H1 (cell line): ENCODE measurements at regions not wholly inside any gene's neighbourhood (a gene's known extent, or its start where the extent isn't known, plus 50 kb on each side); places are given as distances from the start of the nearest gene placed in this dataset.

Experiments used
- CTCF ChIA-PET: fragments of 300-600 bp; sonication (Branson Sonifier 250); formaldehyde crosslinking; loops from one replicate; lab custom pipeline; 2021; ENCODE audit not compliant: partially characterized antibody; lab: Charles Lee
- POLR2A ChIA-PET: fragments of 300-600 bp; sonication (Branson Sonifier 250); formaldehyde crosslinking; loops from one replicate; lab custom pipeline; 2021; ENCODE audit warnings: inconsistent platforms; ENCODE audit not compliant: partially characterized antibody; lab: Charles Lee
- DNase-seq, 2 experiments: peaks; one replicate each; pipeline versions ENCODE4 v3.0.0 to v3.0.0-alpha.2; 2010 to 2022; ENCODE audit warnings: low spot score in 2 of 2, low read depth in 1 of 2, mixed read lengths in 1 of 2
- FAIRE-seq: peaks from 2 replicates; lab custom pipeline; 2011; peaks lifted over from hg19 to GRCh38; lab: Jason Lieb, UNC
- H2AFZ ChIP-seq: 2 replicates; pipeline ENCODE4 v1.8.1; 2012; ENCODE audit warnings: low read length, inconsistent platforms
- H2AK5ac ChIP-seq: 2 replicates; pipeline ENCODE4 v1.6.1; 2013; ENCODE audit warnings: low read depth, low read length
- H2BK120ac ChIP-seq: replicated peaks from 2 replicates; pipeline ENCODE3; 2013; ENCODE audit warnings: low read depth, low read length, inconsistent platforms
- H2BK12ac ChIP-seq: 2 replicates; pipeline ENCODE4 v1.6.1; 2013; ENCODE audit warnings: low read depth, low read length
- H2BK15ac ChIP-seq: 2 replicates; pipeline ENCODE4 v1.6.1; 2013; ENCODE audit warnings: low read length
- H2BK20ac ChIP-seq: 2 replicates; pipeline ENCODE4 v1.6.1; 2013; ENCODE audit warnings: low read length
- H2BK5ac ChIP-seq: 2 replicates; pipeline ENCODE4 v1.6.1; 2013; ENCODE audit warnings: low read depth, low read length
- H3K14ac ChIP-seq: 2 replicates; pipeline ENCODE4 v1.6.1; 2013; ENCODE audit warnings: inconsistent platforms; ENCODE audit not compliant: insufficient read length
- H3K18ac ChIP-seq: 2 replicates; pipeline ENCODE4 v1.6.1; 2013; ENCODE audit warnings: low read length; ENCODE audit errors: extremely low read depth
- H3K23ac ChIP-seq: 2 replicates; pipeline ENCODE4 v1.6.1; 2013; ENCODE audit warnings: inconsistent platforms; ENCODE audit not compliant: insufficient read length
- H3K23me2 ChIP-seq: 2 replicates; pipeline ENCODE4 v1.6.1; 2013; ENCODE audit warnings: low read depth, low read length
- H3K27ac ChIP-seq: 2 replicates; pipeline ENCODE4 v1.6.1; 2011; ENCODE audit warnings: low read depth, low read length, inconsistent platforms
- H3K27me3 ChIP-seq, 4 experiments: replicated peaks in 1 of 4; 1 replicate in 1 of 4; 2 replicates in 3 of 4; pipeline versions ENCODE4 v1.6.1 to v1.8.1; 2011 to 2013; ENCODE audit warnings: low read length in 3 of 4, mild to moderate bottlenecking in 3 of 4, inconsistent platforms in 2 of 4, mixed read lengths in 2 of 4, moderate library complexity in 1 of 4; ENCODE audit not compliant: control insufficient read depth in 3 of 4, insufficient read depth in 3 of 4; ENCODE audit errors: extremely low read depth in 1 of 4
- H3K36me3 ChIP-seq, 4 experiments: 2 replicates each; pipeline versions ENCODE4 v1.6.1 to v1.8.1; 2011 to 2013; ENCODE audit warnings: mild to moderate bottlenecking in 4 of 4, low read length in 3 of 4, moderate library complexity in 2 of 4, control low read depth in 1 of 4, inconsistent platforms in 1 of 4; ENCODE audit not compliant: insufficient read depth in 4 of 4, control insufficient read depth in 2 of 4
- H3K4ac ChIP-seq: replicated peaks from 2 replicates; pipeline ENCODE3; 2013; ENCODE audit warnings: low read length, low read depth, mixed read lengths, inconsistent platforms; ENCODE audit not compliant: insufficient read length
- H3K4me1 ChIP-seq, 4 experiments: replicated peaks in 1 of 4; 1 replicate in 1 of 4; 2 replicates in 3 of 4; pipeline versions ENCODE4 v1.6.1 to v1.8.1; 2011 to 2013; ENCODE audit warnings: low read length in 3 of 4, inconsistent platforms in 2 of 4, mixed read lengths in 1 of 4; ENCODE audit not compliant: insufficient read depth in 4 of 4, control insufficient read depth in 3 of 4
- H3K4me2 ChIP-seq, 2 experiments: 2 replicates each; pipeline versions ENCODE4 v1.6.1 to v1.8.1; 2011 to 2013; ENCODE audit warnings: low read depth in 2 of 2, low read length in 2 of 2, control low read depth in 1 of 2, inconsistent platforms in 1 of 2, mild to moderate bottlenecking in 1 of 2; ENCODE audit not compliant: insufficient read depth in 1 of 2
- H3K4me3 ChIP-seq, 4 experiments: fragments of 200-600, 300-600 bp in 1 of 4; sonication (generic), shearing (Covaris generic), sonication (Bioruptor Twin) in 1 of 4; 2 replicates each; pipeline versions ENCODE4 v1.5.1 to v1.8.1; 2011 to 2016; ENCODE audit warnings: low read length in 4 of 4, low read depth in 3 of 4, control low read depth in 2 of 4, inconsistent platforms in 2 of 4, mild to moderate bottlenecking in 2 of 4, mixed read lengths in 1 of 4, moderate library complexity in 1 of 4; ENCODE audit not compliant: insufficient read depth in 2 of 4; ENCODE audit errors: extremely low read depth in 1 of 4
- H3K56ac ChIP-seq: replicated peaks from 2 replicates; pipeline ENCODE3; 2013; ENCODE audit warnings: low read depth, mild to moderate bottlenecking, mixed read lengths, low read length, inconsistent platforms; ENCODE audit not compliant: insufficient read length
- H3K79me1 ChIP-seq: 2 replicates; pipeline ENCODE4 v1.6.1; 2013; ENCODE audit warnings: low read depth, low read length, control low read depth
- H3K79me2 ChIP-seq, 2 experiments: 2 replicates each; pipeline versions ENCODE4 v1.6.1 to v1.8.1; 2012 to 2013; ENCODE audit warnings: low read length in 2 of 2, mild to moderate bottlenecking in 2 of 2, inconsistent platforms in 1 of 2; ENCODE audit not compliant: insufficient read depth in 2 of 2, control insufficient read depth in 1 of 2
- H3K9ac ChIP-seq, 4 experiments: replicated peaks in 1 of 4; 1 replicate in 1 of 4; 2 replicates in 3 of 4; pipeline versions ENCODE4 v1.6.1 to v1.8.1; 2011 to 2013; ENCODE audit warnings: low read depth in 3 of 4, low read length in 3 of 4, control low read depth in 2 of 4, mild to moderate bottlenecking in 2 of 4, moderate library complexity in 2 of 4, inconsistent platforms in 1 of 4; ENCODE audit errors: extremely low read depth in 1 of 4
- H3K9me3 ChIP-seq, 2 experiments: 2 replicates each; pipeline versions ENCODE4 v1.6.1 to v1.8.1; 2012 to 2013; ENCODE audit warnings: mild to moderate bottlenecking in 2 of 2, moderate library complexity in 2 of 2, control low read depth in 1 of 2, inconsistent platforms in 1 of 2, low read depth in 1 of 2, low read length in 1 of 2, mixed read lengths in 1 of 2; ENCODE audit not compliant: insufficient read depth in 2 of 2
- H4K20me1 ChIP-seq, 2 experiments: replicated peaks in 1 of 2; 2 replicates each; pipeline versions ENCODE3 to v1.8.1; 2011 to 2013; ENCODE audit warnings: inconsistent platforms in 2 of 2, low read length in 2 of 2, mild to moderate bottlenecking in 1 of 2; ENCODE audit not compliant: insufficient read depth in 2 of 2, control insufficient read depth in 1 of 2
- H4K5ac ChIP-seq: 2 replicates; pipeline ENCODE4 v1.6.1; 2013; ENCODE audit warnings: low read length, low read depth, mixed read lengths, inconsistent platforms; ENCODE audit not compliant: insufficient read length
- H4K8ac ChIP-seq: 2 replicates; pipeline ENCODE4 v1.8.0; 2013; ENCODE audit warnings: mild to moderate bottlenecking, moderate library complexity, low read length, inconsistent platforms; ENCODE audit not compliant: insufficient read depth; ENCODE audit errors: extremely low read depth
- H4K91ac ChIP-seq: replicated peaks from 2 replicates; pipeline ENCODE3; 2013; ENCODE audit warnings: low read length, mixed read lengths, inconsistent platforms; ENCODE audit not compliant: insufficient read length
- EP300 ChIP-seq, 2 experiments: IDR thresholded peaks; 1 replicate in 1 of 2; 2 replicates in 1 of 2; pipeline ENCODE4 v1.6.1; 2011 to 2012; ENCODE audit warnings: low read depth in 2 of 2, low read length in 2 of 2, mild to moderate bottlenecking in 2 of 2, borderline replicate concordance in 1 of 2, inconsistent platforms in 1 of 2, moderate library complexity in 1 of 2
- GTF2F1 ChIP-seq: IDR thresholded peaks from 2 replicates; pipeline ENCODE4 v1.6.1; 2012; ENCODE audit warnings: low read depth, low read length, improper control_type of control experiment, borderline replicate concordance
- JUN ChIP-seq: IDR thresholded peaks from 2 replicates; pipeline ENCODE4 v1.6.1; 2011; ENCODE audit warnings: low read depth, mild to moderate bottlenecking, improper control_type of control experiment, low read length
- KDM1A ChIP-seq: fragments of 200-600, 300-600 bp; sonication (generic); IDR thresholded peaks from 2 replicates; pipeline ENCODE4 v1.7.1; 2016; ENCODE audit warnings: mild to moderate bottlenecking, low read length, borderline replicate concordance
- NRF1 ChIP-seq: IDR thresholded peaks from 2 replicates; pipeline ENCODE4 v1.6.1; 2011; ENCODE audit warnings: mild to moderate bottlenecking, low read depth, low read length, improper control_type of control experiment
- POLR2A ChIP-seq, 2 experiments: IDR thresholded peaks; 1 replicate in 1 of 2; 2 replicates in 1 of 2; pipeline ENCODE4 v1.6.1; 2011; ENCODE audit warnings: low read depth in 2 of 2, low read length in 2 of 2, mild to moderate bottlenecking in 2 of 2; ENCODE audit errors: control extremely low read depth in 1 of 2
- RAD21 ChIP-seq, 2 experiments: IDR thresholded peaks in 1 of 2; conservative IDR thresholded peaks in 1 of 2; 2 replicates each; pipeline ENCODE4 v1.6.1; 2011; ENCODE audit warnings: low read depth in 2 of 2, low read length in 2 of 2, improper control_type of control experiment in 1 of 2, inconsistent platforms in 1 of 2, mild to moderate bottlenecking in 1 of 2, moderate library complexity in 1 of 2
- RXRA ChIP-seq: IDR thresholded peaks from 2 replicates; pipeline ENCODE4 v1.6.1; 2011; ENCODE audit warnings: low read depth, mild to moderate bottlenecking, low read length, moderate library complexity; ENCODE audit not compliant: insufficient read depth
- SP2 ChIP-seq: IDR thresholded peaks from 2 replicates; pipeline ENCODE4 v1.6.1; 2012; ENCODE audit warnings: mild to moderate bottlenecking, low read length, inconsistent platforms
- SP4 ChIP-seq: IDR thresholded peaks from 2 replicates; pipeline ENCODE4 v1.6.1; 2012; ENCODE audit warnings: low read length, inconsistent platforms
- TAF1 ChIP-seq: IDR thresholded peaks from 2 replicates; pipeline ENCODE4 v1.6.1; 2011; ENCODE audit warnings: mild to moderate bottlenecking, low read depth, low read length
- TAF7 ChIP-seq: optimal IDR thresholded peaks from 2 replicates; pipeline ENCODE3; 2011; ENCODE audit warnings: low read depth, mild to moderate bottlenecking, inconsistent platforms, low read length, moderate library complexity, borderline replicate concordance
- WGBS, 2 experiments: shearing (Covaris generic) in 1 of 2; methylation state at CpG; one replicate each; pipeline versions ENCODE4 v1.1.6 to v1.1.7; 2013 to 2015; ENCODE audit warnings: low lambda C conversion rate in 2 of 2, mixed read lengths in 2 of 2, inconsistent platforms in 1 of 2, low coverage in 1 of 2, missing lambda C conversion rate in 1 of 2; ENCODE audit not compliant: insufficient replicate concordance in 2 of 2, insufficient coverage in 1 of 2, insufficient read length in 1 of 2; ENCODE audit errors: extremely low coverage in 1 of 2, missing lambda C conversion rate in 1 of 2; 5-methylcytosine and 5-hydroxymethylcytosine counted together
- TF ChIP-seq, protein P1 (sequence below): IDR thresholded peaks from 2 replicates; pipeline ENCODE4 v1.6.1; 2012; ENCODE audit warnings: low read length, inconsistent platforms

DNA sequence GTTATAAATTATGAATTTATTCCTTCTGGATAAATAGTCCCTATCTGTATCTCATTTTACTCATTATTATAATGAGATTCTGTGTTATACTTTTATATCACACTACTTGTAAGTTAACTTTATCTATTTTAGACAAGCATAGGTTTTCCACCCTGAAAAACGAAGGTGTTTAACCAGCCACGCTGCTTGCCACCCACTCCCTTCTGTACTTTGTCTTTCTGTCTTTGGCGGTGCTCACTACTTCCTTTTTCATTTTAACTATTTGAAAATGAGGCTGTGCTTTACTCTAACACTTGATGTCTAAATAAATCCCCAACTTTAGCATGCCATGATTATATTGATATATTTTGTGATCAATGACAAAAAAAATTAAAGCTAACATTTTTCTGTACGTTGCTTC lies 952.9 kb downstream of the DNAJB9 start:
- Histone ChIP-seq H3K79me2 (no peaks in the 10 kb centered on the region), H4K20me1 (no peaks in the 10 kb centered on the region), H3K9ac (no peak overlapping the region), H3K4me3 (no peak overlapping the region), H3K4ac (no peak overlapping the region), H2BK20ac (no peak overlapping the region), H2BK12ac (no peak overlapping the region)
- CTCF ChIA-PET = interaction anchor here (0.6 kb wide), 1 partner anchor 25 kb away, joined by 3 read pairs; no protein-coding TSS in a partner anchor
- WGBS, 2 experiments = 93% methylated on average over 4 of the region's 4 CpGs; no CpG with 5 or more reads in 1 of the 2 experiments
- no peak for FAIRE-seq
- no peak for DNase-seq
- no peak for TF ChIP-seq TAF1
- TF ChIP-seq POLR2A (IDR thresholded peaks at IDR 0.05; ENCODE audit: control extremely low read depth in 1 of 2, low read depth in 2 of 2, low read length in 2 of 2) = no peak
- TF ChIP-seq, protein P1, sequence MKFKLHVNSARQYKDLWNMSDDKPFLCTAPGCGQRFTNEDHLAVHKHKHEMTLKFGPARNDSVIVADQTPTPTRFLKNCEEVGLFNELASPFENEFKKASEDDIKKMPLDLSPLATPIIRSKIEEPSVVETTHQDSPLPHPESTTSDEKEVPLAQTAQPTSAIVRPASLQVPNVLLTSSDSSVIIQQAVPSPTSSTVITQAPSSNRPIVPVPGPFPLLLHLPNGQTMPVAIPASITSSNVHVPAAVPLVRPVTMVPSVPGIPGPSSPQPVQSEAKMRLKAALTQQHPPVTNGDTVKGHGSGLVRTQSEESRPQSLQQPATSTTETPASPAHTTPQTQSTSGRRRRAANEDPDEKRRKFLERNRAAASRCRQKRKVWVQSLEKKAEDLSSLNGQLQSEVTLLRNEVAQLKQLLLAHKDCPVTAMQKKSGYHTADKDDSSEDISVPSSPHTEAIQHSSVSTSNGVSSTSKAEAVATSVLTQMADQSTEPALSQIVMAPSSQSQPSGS = no peak
- no peak for TF ChIP-seq KDM1A
- no peak for TF ChIP-seq SP2
- TF ChIP-seq EP300 (IDR thresholded peaks at IDR 0.05; ENCODE audit: borderline replicate concordance in 1 of 2, low read depth in 2 of 2, low read length in 2 of 2) = no peak
- no peak for TF ChIP-seq JUN
- TF ChIP-seq RAD21 (IDR thresholded peaks at IDR 0.05 in 1 of 2, conservative IDR thresholded peaks at IDR 0.05 in 1 of 2; ENCODE audit: low read depth in 2 of 2, low read length in 2 of 2) = no peak
- TF ChIP-seq GTF2F1 = no peak
- TF ChIP-seq NRF1 = no peak
- no peak for TF ChIP-seq TAF7
- no peak for TF ChIP-seq RXRA
- no peak for TF ChIP-seq SP4
- TF ChIP-seq, all 59 proteins: peak for 0
- Histone ChIP-seq H2BK5ac (no peak overlapping the region), H3K56ac (no peak overlapping the region), H2AK5ac (no peak overlapping the region), H3K23me2 (no peaks in the 10 kb centered on the region), H3K9me3 (no peaks in the 10 kb centered on the region), H4K91ac (no peak overlapping the region), H3K18ac (no peak overlapping the region), H3K23ac (no peak overlapping the region), H3K14ac (no peak overlapping the region), H2BK15ac (no peak overlapping the region), H3K27me3 (no peaks in the 10 kb centered on the region), H3K79me1 (no peaks in the 10 kb centered on the region), H4K8ac (no peak overlapping the region), H3K4me2 (no peak overlapping the region), H2AFZ (no peak overlapping the region), H3K27ac (no peak overlapping the region), H2BK120ac (no peak overlapping the region), H4K5ac (no peak overlapping the region), H3K36me3 (no peaks in the 10 kb centered on the region), H3K4me1 (no peaks in the 10 kb centered on the region)
- POLR2A ChIA-PET = no interaction called here
